Stomach (tissue), 8 donors: ENCODE measurements at regions not wholly inside any gene's neighbourhood (a gene's known extent, or its start where the extent isn't known, plus 50 kb on each side); places are given as distances from the start of the nearest gene placed in this dataset.

Experiments used
- DNase-seq, 2 donors: peaks; one replicate each; pipeline versions ENCODE4 v3.0.0 to v3.0.0-alpha.2; 2013 to 2019
- H3K27ac ChIP-seq, 5 donors: fragments of 200-600 bp in 4 of 5; sonication (generic) in 4 of 5; one replicate each; pipeline ENCODE4 v1.5.1; 2013 to 2019; ENCODE audit warnings: mild to moderate bottlenecking in 1 of 5, moderate library complexity in 1 of 5
- H3K27me3 ChIP-seq, 3 donors: fragments of 200-600 bp; sonication (generic); one replicate each; pipeline ENCODE4 v1.5.1; 2017 to 2019; ENCODE audit warnings: mixed run types in 1 of 3
- H3K36me3 ChIP-seq, 4 donors: fragments of 200-600 bp; sonication (generic); 1 replicate in 3 of 4; 2 replicates in 1 of 4; pipeline ENCODE4 v1.5.1; 2016 to 2019
- H3K4me1 ChIP-seq, 4 donors: fragments of 200-600 bp; sonication (generic); one replicate each; pipeline ENCODE4 v1.5.1; 2016 to 2019
- H3K4me3 ChIP-seq, 4 donors: fragments of 200-600 bp; sonication (generic) in 3 of 4; one replicate each; pipeline ENCODE4 v1.5.1; 2016 to 2019; ENCODE audit warnings: mild to moderate bottlenecking in 1 of 4
- H3K9me3 ChIP-seq, 4 donors: fragments of 200-600 bp; sonication (generic); one replicate each; pipeline ENCODE4 v1.5.1; 2016 to 2019
- EP300 ChIP-seq: sonication (generic); formaldehyde crosslinking; IDR thresholded peaks from one replicate; pipeline ENCODE4 v1.6.1; 2017; ENCODE audit warnings: antibody characterized with exemption
- POLR2A ChIP-seq, 4 donors: fragments of 450-650 bp; IDR thresholded peaks; one replicate each; pipeline ENCODE4 v1.6.1; 2016; ENCODE audit warnings: antibody characterized with exemption in 4 of 4, control low read depth in 2 of 4, mild to moderate bottlenecking in 1 of 4, moderate library complexity in 1 of 4
- POLR2AphosphoS5 ChIP-seq, 3 donors: sonication (generic); formaldehyde crosslinking; IDR thresholded peaks; one replicate each; pipeline ENCODE4 v1.6.1; 2016; ENCODE audit warnings: antibody characterized with exemption in 3 of 3
- WGBS, 5 donors: extraction: QIAGEN DNeasy Blood & Tissue Kit in 3 of 5; methylation state at CpG; one replicate each; pipeline versions ENCODE4 v1.1.5 to v1.1.7; 2013 to 2018; 5-methylcytosine and 5-hydroxymethylcytosine counted together
- intact Hi-C: fragments of 100-400 bp; cut with DNase I; formaldehyde crosslinking; loops from one replicate; pipeline ENCODE4 v1.15.1; 2023; ENCODE audit warnings: low total_unique reads
- TF ChIP-seq, protein P1 (sequence below), 7 experiments: fragments of 450-650 bp in 4 of 7; fragments of 200-600 bp in 3 of 7; sonication (generic) in 3 of 7; IDR thresholded peaks; one replicate each; pipeline ENCODE4 v1.5.1; 2016 to 2019; ENCODE audit warnings: antibody characterized with exemption in 7 of 7, control low read depth in 2 of 7, mild to moderate bottlenecking in 1 of 7
- donor health status: healthy with polysubstance abuse.
- donor health status: Bipolar disorder and iron deficiency.
- donor health status: healthy.

- 59 to 82% (median 75%) methylated on average over 6 of the region's 6 CpGs for WGBS, 5 donors
- H3K4me3 ChIP-seq = no peak overlapping the region
- no peaks in the 10 kb centered on the region for H3K4me1 ChIP-seq
- DNase-seq = peak in 1 of 2 donors; percentile 4
- H3K27ac ChIP-seq = no peak overlapping the region
- H3K36me3 ChIP-seq = no peaks in the 10 kb centered on the region
- intact Hi-C loops = no loop called here
- H3K27me3 ChIP-seq = no peaks in the 10 kb centered on the region
- TF ChIP-seq, protein P1, sequence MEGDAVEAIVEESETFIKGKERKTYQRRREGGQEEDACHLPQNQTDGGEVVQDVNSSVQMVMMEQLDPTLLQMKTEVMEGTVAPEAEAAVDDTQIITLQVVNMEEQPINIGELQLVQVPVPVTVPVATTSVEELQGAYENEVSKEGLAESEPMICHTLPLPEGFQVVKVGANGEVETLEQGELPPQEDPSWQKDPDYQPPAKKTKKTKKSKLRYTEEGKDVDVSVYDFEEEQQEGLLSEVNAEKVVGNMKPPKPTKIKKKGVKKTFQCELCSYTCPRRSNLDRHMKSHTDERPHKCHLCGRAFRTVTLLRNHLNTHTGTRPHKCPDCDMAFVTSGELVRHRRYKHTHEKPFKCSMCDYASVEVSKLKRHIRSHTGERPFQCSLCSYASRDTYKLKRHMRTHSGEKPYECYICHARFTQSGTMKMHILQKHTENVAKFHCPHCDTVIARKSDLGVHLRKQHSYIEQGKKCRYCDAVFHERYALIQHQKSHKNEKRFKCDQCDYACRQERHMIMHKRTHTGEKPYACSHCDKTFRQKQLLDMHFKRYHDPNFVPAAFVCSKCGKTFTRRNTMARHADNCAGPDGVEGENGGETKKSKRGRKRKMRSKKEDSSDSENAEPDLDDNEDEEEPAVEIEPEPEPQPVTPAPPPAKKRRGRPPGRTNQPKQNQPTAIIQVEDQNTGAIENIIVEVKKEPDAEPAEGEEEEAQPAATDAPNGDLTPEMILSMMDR (IDR thresholded peaks at IDR 0.05) = no peak
- TF ChIP-seq POLR2AphosphoS5 (IDR thresholded peaks at IDR 0.05) (no peak), POLR2A (IDR thresholded peaks at IDR 0.05) (no peak), EP300 (no peak)
- no peaks in the 10 kb centered on the region for H3K9me3 ChIP-seq
Observed at GRCh38 chr3:135325726-135326235, 530.7 kb downstream of the EPHB1 start.

GRCh38 chr3:135326851-135327250 is 531.8 kb downstream of the EPHB1 start:
- Histone ChIP-seq H3K4me1 (no peaks in the 10 kb centered on the region), H3K36me3 (no peaks in the 10 kb centered on the region), H3K27me3 (no peaks in the 10 kb centered on the region), H3K4me3 (no peak overlapping the region), H3K9me3 (no peaks in the 10 kb centered on the region), H3K27ac (no peak overlapping the region)
- no peak for DNase-seq
- TF ChIP-seq, protein P1 (IDR thresholded peaks at IDR 0.05) = no peak
- TF ChIP-seq EP300 (no peak), POLR2A (IDR thresholded peaks at IDR 0.05) (no peak), POLR2AphosphoS5 (IDR thresholded peaks at IDR 0.05) (no peak)
- intact Hi-C loops = no loop called here
- 85 to 95% (median 90%) methylated on average over 1 of the region's 1 CpG for WGBS, 5 donors

DNA sequence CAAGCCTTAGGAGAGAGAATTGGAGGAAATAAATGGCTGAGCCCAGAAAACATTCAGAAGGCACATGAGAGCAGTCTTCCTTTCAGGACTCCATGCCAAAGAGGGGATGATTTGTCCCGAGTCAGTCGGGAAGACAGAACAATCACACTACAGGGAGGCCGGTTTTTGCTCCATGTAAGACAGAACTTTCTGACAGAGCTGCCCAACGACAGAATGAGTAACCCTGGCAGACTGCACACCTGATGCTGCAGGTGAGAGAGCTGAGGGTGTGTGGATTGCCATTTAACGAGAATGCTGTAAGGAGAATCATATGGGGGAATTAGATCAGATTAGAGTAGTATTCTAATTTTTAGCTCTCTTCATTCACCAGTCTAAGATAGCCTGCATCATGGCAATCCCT is 533.0 kb downstream of the EPHB1 start:
- no peak for DNase-seq
- intact Hi-C loops = no loop called here
- Histone ChIP-seq H3K36me3 (no peaks in the 10 kb centered on the region), H3K4me1 (no peaks in the 10 kb centered on the region), H3K27me3 (no peaks in the 10 kb centered on the region), H3K27ac (no peak overlapping the region), H3K9me3 (no peaks in the 10 kb centered on the region), H3K4me3 (no peak overlapping the region)
- no peak for TF ChIP-seq POLR2A (IDR thresholded peaks at IDR 0.05)
- TF ChIP-seq, protein P1 (IDR thresholded peaks at IDR 0.05) = no peak
- TF ChIP-seq EP300 = no peak
- no peak for TF ChIP-seq POLR2AphosphoS5 (IDR thresholded peaks at IDR 0.05)
- WGBS, 5 donors = 79 to 85% (median 80%) methylated on average over 5 of the region's 5 CpGs

- Histone ChIP-seq H3K4me3 (no peak overlapping the region), H3K36me3 (no peaks in the 10 kb centered on the region), H3K4me1 (no peaks in the 10 kb centered on the region), H3K9me3 (no peaks in the 10 kb centered on the region), H3K27me3 (no peaks in the 10 kb centered on the region), H3K27ac (no peak overlapping the region)
- TF ChIP-seq POLR2AphosphoS5 (IDR thresholded peaks at IDR 0.05) = no peak
- no peak for TF ChIP-seq POLR2A (IDR thresholded peaks at IDR 0.05)
- intact Hi-C loops = no loop called here
- DNase-seq = peak in 1 of 2 donors; percentile 2
- 30 to 41% (median 36%) methylated on average over 2 of the region's 2 CpGs for WGBS, 5 donors
Observed at GRCh38 chr3:135329479-135329878, 534.4 kb downstream of the EPHB1 start.

GRCh38 chr3:135337192-135337591 is 542.1 kb downstream of the EPHB1 start:
- 38 to 79% (median 44%) methylated on average over 1 of the region's 1 CpG for WGBS, 5 donors
- Histone ChIP-seq H3K9me3 (peaks cover 0 to 3% (median 0%) of the 10 kb centered on the region in 4 donors), H3K4me1 (no peaks in the 10 kb centered on the region), H3K4me3 (no peak overlapping the region), H3K36me3 (no peaks in the 10 kb centered on the region), H3K27me3 (peaks cover 0 to 4% (median 0%) of the 10 kb centered on the region in 3 donors), H3K27ac (no peak overlapping the region)
- intact Hi-C loops = no loop called here
- no peak for DNase-seq
- TF ChIP-seq, protein P1 (IDR thresholded peaks at IDR 0.05) = no peak
